Ovary (tissue), 7 donors: ENCODE measurements at regions not wholly inside any gene's neighbourhood (a gene's known extent, or its start where the extent isn't known, plus 50 kb on each side); places are given as distances from the start of the nearest gene placed in this dataset.

Experiments
- DNase-seq, 5 donors: peaks; one replicate each; pipeline ENCODE4 v3.0.0-alpha.2; 2019 to 2020
- H3K27ac ChIP-seq, 2 donors: fragments of 200-600 bp; one replicate each; pipeline versions ENCODE4 v1.5.1 to v1.8.0; 2019 to 2022
- H3K27me3 ChIP-seq: fragments of 200-600 bp; one replicate; pipeline ENCODE4 v1.8.0; 2022
- H3K36me3 ChIP-seq: fragments of 200-600 bp; sonication (generic); one replicate; pipeline ENCODE4 v1.5.1; 2019
- H3K4me1 ChIP-seq: one replicate; pipeline ENCODE4 v1.8.1; 2013; ENCODE audit warnings: mild to moderate bottlenecking, moderate library complexity; ENCODE audit not compliant: insufficient read depth
- H3K4me3 ChIP-seq: fragments of 200-600 bp; sonication (generic); one replicate; pipeline ENCODE4 v1.5.1; 2017
- H3K9me3 ChIP-seq, 2 donors: fragments of 200-600 bp in 1 of 2; sonication (generic) in 1 of 2; one replicate each; pipeline versions ENCODE4 v1.5.1 to v1.8.1; 2013 to 2019; ENCODE audit warnings: mild to moderate bottlenecking in 1 of 2, moderate library complexity in 1 of 2
- CTCF ChIP-seq, 3 donors: fragments of 450-650 bp in 2 of 3; fragments of 200-600 bp in 1 of 3; IDR thresholded peaks; one replicate each; pipeline versions ENCODE4 v1.5.1 to v1.8.0; 2016 to 2022; ENCODE audit warnings: antibody characterized with exemption in 3 of 3, mild to moderate bottlenecking in 1 of 3
- EP300 ChIP-seq: sonication (generic); formaldehyde crosslinking; IDR thresholded peaks from one replicate; pipeline ENCODE4 v1.6.1; 2017; ENCODE audit warnings: antibody characterized with exemption
- POLR2A ChIP-seq: fragments of 450-650 bp; IDR thresholded peaks from one replicate; pipeline ENCODE4 v1.6.1; 2017; ENCODE audit warnings: antibody characterized with exemption, mild to moderate bottlenecking, moderate library complexity
- WGBS, 3 donors: extraction: QIAGEN DNeasy Blood & Tissue Kit in 1 of 3; methylation state at CpG; one replicate each; pipeline versions ENCODE4 v1.1.5 to v1.1.7; 2013 to 2017; 5-methylcytosine and 5-hydroxymethylcytosine counted together
- intact Hi-C, 4 donors: fragments of 100-400 bp; cut with DNase I; formaldehyde crosslinking; loops; one replicate each; pipeline versions ENCODE4 v1.11.0 to v1.15.1; 2022 to 2023
- donor health status: DM: no; HTN: no; CAD: no; lungs with moderate emphysema.
- donor health status: DM: no; HTN: no; CAD: no.
- donor health status: Bipolar disorder and iron deficiency.
- donor health status: DM: no; HTN: no; CAD: no.
- donor health status: DM: yes; HTN: yes; CAD: no.

- Histone ChIP-seq H3K27ac (no peak overlapping the region), H3K4me3 (no peak overlapping the region), H3K4me1 (no peaks in the 10 kb centered on the region), H3K27me3 (no peaks in the 10 kb centered on the region), H3K36me3 (no peaks in the 10 kb centered on the region), H3K9me3 (no peaks in the 10 kb centered on the region)
- intact Hi-C loops, result no loop called here
- no peak for DNase-seq
- WGBS, 3 donors, result 32 to 39% (median 32%) methylated on average over 2 of the region's 2 CpGs
- TF ChIP-seq POLR2A (no peak), EP300 (no peak), CTCF (IDR thresholded peaks at IDR 0.05) (no peak)
Observed at GRCh38 chrX:66912417-66912816, 273.5 kb upstream of the EDA2R start.

GRCh38 chrX:66902081-66902480, 263.2 kb upstream of the EDA2R start:
- intact Hi-C loops, result no loop called here
- Histone ChIP-seq H3K4me3 (no peak overlapping the region), H3K9me3 (no peaks in the 10 kb centered on the region), H3K27ac (no peak overlapping the region), H3K36me3 (no peaks in the 10 kb centered on the region), H3K4me1 (no peaks in the 10 kb centered on the region), H3K27me3 (no peaks in the 10 kb centered on the region)
- TF ChIP-seq EP300 (no peak), POLR2A (no peak), CTCF (IDR thresholded peaks at IDR 0.05) (no peak)
- WGBS, 3 donors, result 29 to 47% (median 38%) methylated on average over 4 of the region's 4 CpGs
- DNase-seq, result no peak

DNA sequence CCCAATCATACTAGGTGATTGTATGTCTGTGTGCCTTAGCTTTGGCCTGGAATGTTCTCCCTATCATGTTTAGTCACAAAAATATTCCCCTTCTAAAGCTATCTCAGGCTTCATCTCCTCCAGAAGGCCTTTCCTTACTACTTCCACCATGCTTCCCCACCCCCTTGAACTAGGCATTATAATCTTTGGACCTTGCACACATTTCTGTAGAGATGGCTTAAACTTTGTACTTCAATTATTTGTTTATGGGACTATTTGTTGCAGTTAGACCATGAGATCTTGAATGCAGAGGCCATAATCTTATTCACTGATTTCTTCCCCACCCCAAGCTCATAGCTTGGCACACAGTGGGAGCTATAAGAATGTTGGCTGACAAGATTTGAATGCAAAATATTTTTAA, 262.0 kb upstream of the EDA2R start:
- no peaks in the 10 kb centered on the region for H3K36me3 ChIP-seq
- no peaks in the 10 kb centered on the region for H3K9me3 ChIP-seq
- H3K27me3 ChIP-seq, result no peaks in the 10 kb centered on the region
- TF ChIP-seq EP300 (no peak), CTCF (IDR thresholded peaks at IDR 0.05) (no peak), POLR2A (no peak)
- no peak overlapping the region for H3K4me3 ChIP-seq
- H3K27ac ChIP-seq, result no peak overlapping the region
- DNase-seq, result no peak
- intact Hi-C loops, result no loop called here
- no peaks in the 10 kb centered on the region for H3K4me1 ChIP-seq

- intact Hi-C loops, result no loop called here
- Histone ChIP-seq H3K9me3 (no peaks in the 10 kb centered on the region), H3K4me3 (no peak overlapping the region), H3K27me3 (no peaks in the 10 kb centered on the region), H3K4me1 (no peaks in the 10 kb centered on the region), H3K27ac (no peak overlapping the region), H3K36me3 (no peaks in the 10 kb centered on the region)
- TF ChIP-seq POLR2A (no peak), EP300 (no peak), CTCF (IDR thresholded peaks at IDR 0.05) (no peak)
- DNase-seq, result no peak
- 61 to 82% (median 63%) methylated on average over 2 of the region's 2 CpGs for WGBS, 3 donors
Observed at GRCh38 chrX:66892004-66892403, 253.1 kb upstream of the EDA2R start.

DNA sequence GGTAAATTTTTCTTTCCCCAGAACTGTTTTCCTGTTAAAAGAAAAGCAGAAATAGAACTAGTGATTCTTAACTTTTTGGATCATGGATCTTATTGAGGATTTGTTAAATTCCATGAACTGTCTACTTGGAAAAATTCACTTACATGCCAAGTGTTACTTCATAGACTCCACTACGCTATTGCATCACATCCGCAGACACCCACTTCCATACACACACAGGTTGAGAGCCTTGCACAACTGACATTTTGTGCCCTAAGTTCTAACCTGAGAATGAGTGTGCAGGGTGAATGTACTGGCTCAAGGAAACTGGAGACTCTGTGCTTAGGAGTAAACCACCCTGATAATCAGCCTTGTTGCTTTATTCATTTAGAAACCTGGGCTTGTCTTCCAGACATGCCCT, 250.5 kb upstream of the EDA2R start:
- DNase-seq, result no peak
- TF ChIP-seq CTCF (IDR thresholded peaks at IDR 0.05) (no peak), EP300 (no peak), POLR2A (no peak)

More for the DNA sequence above, 250.5 kb upstream of the EDA2R start:
- no peaks in the 10 kb centered on the region for H3K4me1 ChIP-seq
- H3K27me3 ChIP-seq, result no peaks in the 10 kb centered on the region
- no peak overlapping the region for H3K4me3 ChIP-seq
- intact Hi-C loops, result no loop called here
- H3K27ac ChIP-seq, result no peak overlapping the region
- 69 to 83% (median 78%) methylated on average over 2 of the region's 2 CpGs for WGBS, 3 donors
- H3K9me3 ChIP-seq, result no peaks in the 10 kb centered on the region
- no peaks in the 10 kb centered on the region for H3K36me3 ChIP-seq
